ENCODE measurements at regions not wholly inside any gene's neighbourhood (a gene's known extent, or its start where the extent isn't known, plus 50 kb on each side); places are given as distances from the start of the nearest gene placed in this dataset.
A peak's percentile ranks its signal among the peaks of the same experiment; 100 is the strongest.

- no peak for DNase-seq (ENCODE audit: low read depth)
These were observed 110.2 kb upstream of the FOXQ1 start for GRCh38 chr6:1201547-1202200.

- peak; percentile 84 for DNase-seq (ENCODE audit: low read depth)
These were observed 111.3 kb upstream of the FOXQ1 start for GRCh38 chr6:1200409-1201101.

GRCh38 chr6:1200081-1200408 is 111.9 kb upstream of the FOXQ1 start:
- no peak for DNase-seq (ENCODE audit: low read depth)

- no peak for DNase-seq (ENCODE audit: low read depth)
These were observed 114.6 kb upstream of the FOXQ1 start for GRCh38 chr6:1197309-1197708.

- DNase-seq (ENCODE audit: low read depth), result no peak
These were observed 120.7 kb upstream of the FOXQ1 start for GRCh38 chr6:1191141-1191630.

GRCh38 chr6:1190366-1190765 is 121.5 kb upstream of the FOXQ1 start:
- peak; percentile 98 for DNase-seq (ENCODE audit: low read depth)

GRCh38 chr6:1188199-1188598 is 123.7 kb upstream of the FOXQ1 start:
- DNase-seq (ENCODE audit: low read depth), result no peak

GRCh38 chr6:1187293-1188131 is 124.4 kb upstream of the FOXQ1 start:
- DNase-seq (ENCODE audit: low read depth), result no peak

- DNase-seq (ENCODE audit: low read depth), result no peak
These were observed 127.6 kb upstream of the FOXQ1 start for GRCh38 chr6:1184318-1184717.

GRCh38 chr6:1182722-1183521 is 129.0 kb upstream of the FOXQ1 start:
- no peak for DNase-seq (ENCODE audit: low read depth)

- no peak for DNase-seq (ENCODE audit: low read depth)
These were observed 129.8 kb upstream of the FOXQ1 start for GRCh38 chr6:1181939-1182605.

- no peak for DNase-seq (ENCODE audit: low read depth)
These were observed 132.1 kb upstream of the FOXQ1 start for GRCh38 chr6:1179571-1180459.

GRCh38 chr6:1178590-1178989 is 133.3 kb upstream of the FOXQ1 start:
- DNase-seq (ENCODE audit: low read depth), result no peak

- no peak for DNase-seq (ENCODE audit: low read depth)
These were observed 135.3 kb upstream of the FOXQ1 start for GRCh38 chr6:1176567-1176966.

GRCh38 chr6:1175877-1176276 is 136.0 kb upstream of the FOXQ1 start:
- DNase-seq (ENCODE audit: low read depth), result no peak

- no peak for DNase-seq (ENCODE audit: low read depth)
These were observed 141.1 kb upstream of the FOXQ1 start for GRCh38 chr6:1170794-1171193.

GRCh38 chr6:1164600-1164999 is 147.3 kb upstream of the FOXQ1 start:
- no peak for DNase-seq (ENCODE audit: low read depth)

- no peak for DNase-seq (ENCODE audit: low read depth)
These were observed 148.4 kb upstream of the FOXQ1 start for GRCh38 chr6:1163501-1163900.

- DNase-seq (ENCODE audit: low read depth), result no peak
These were observed 149.3 kb upstream of the FOXQ1 start for GRCh38 chr6:1162367-1163275.

Data from HS-5 (cell line).